ENCODE measurements at regions not wholly inside any gene's neighbourhood (a gene's known extent, or its start where the extent isn't known, plus 50 kb on each side); places are given as distances from the start of the nearest gene placed in this dataset.

DNA sequence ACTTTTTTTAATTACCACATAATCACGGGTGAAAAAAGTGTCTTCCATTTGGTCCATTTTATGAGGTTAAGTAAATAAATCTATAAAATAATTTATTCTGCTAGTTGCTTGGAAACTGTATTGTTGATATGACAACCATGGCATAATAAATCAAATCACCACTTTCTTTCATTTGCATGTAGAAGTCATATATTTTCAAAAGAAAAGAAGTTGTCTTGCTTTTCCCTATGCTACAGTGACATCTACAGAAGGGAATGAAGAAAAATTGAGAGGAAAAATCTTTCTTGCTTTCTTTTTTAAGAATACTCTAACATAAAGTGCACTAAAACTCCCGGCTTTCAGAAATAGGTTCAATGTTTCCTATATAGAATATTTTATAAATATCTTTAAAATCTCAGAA is 228.5 kb downstream of the ZBBX start:
- TF ChIP-seq CTCF (IDR thresholded peaks at IDR 0.05): no peak
- TF ChIP-seq EZH2 (IDR thresholded peaks at IDR 0.05; ENCODE audit: borderline replicate concordance, insufficient read depth, low read depth, low read length, poor library complexity, severe bottlenecking): no peak
- no peak overlapping the region for H3K9ac ChIP-seq (ENCODE audit: low read length)
- H2AFZ ChIP-seq (ENCODE audit: insufficient read depth, low read depth, low read length, poor library complexity, severe bottlenecking): no peak overlapping the region
- no peak overlapping the region for H3K27ac ChIP-seq (ENCODE audit: low read length in 2 of 2)
- Mint-ChIP-seq H3K9me3 (ENCODE audit: insufficient read depth) (peaks cover 5% of the 10 kb centered on the region), H3K4me1 (no peaks in the 10 kb centered on the region), H3K27me3 (no peaks in the 10 kb centered on the region), H3K27ac (no peak overlapping the region), H3K4me3 (no peak overlapping the region)
- ChIA-PET CTCF (no interaction called here), POLR2A (no interaction called here)
- ATAC-seq (ENCODE audit: low read depth) (no peak), DNase-seq (no peak)
- H3K36me3 ChIP-seq (replicated peaks in 1 of 2; ENCODE audit: control extremely low read depth in 1 of 2, control insufficient read depth in 1 of 2, extremely low read depth in 1 of 2, insufficient read depth in 2 of 2, low read length in 1 of 2): no peaks in the 10 kb centered on the region
- no peaks in the 10 kb centered on the region for H3K27me3 ChIP-seq (replicated peaks in 1 of 4; ENCODE audit: control extremely low read depth in 1 of 4, control insufficient read depth in 3 of 4, insufficient read depth in 4 of 4, low read length in 3 of 4)
- H3K79me2 ChIP-seq (ENCODE audit: control insufficient read depth, insufficient read depth, low read length): no peaks in the 10 kb centered on the region
- H3K4me3 ChIP-seq (ENCODE audit: control extremely low read depth in 1 of 5, extremely low read depth in 1 of 5, insufficient read depth in 1 of 5, low read depth in 2 of 5, low read length in 4 of 5): no peak overlapping the region
- no peaks in the 10 kb centered on the region for H4K20me1 ChIP-seq (ENCODE audit: control insufficient read depth, insufficient read depth, low read length, poor library complexity, severe bottlenecking)
- no peak overlapping the region for H3K4me2 ChIP-seq (replicated peaks; ENCODE audit: low read depth, low read length, poor library complexity, severe bottlenecking)
- intact Hi-C loops (cut with micrococcal nuclease): no loop called here
- WGBS (ENCODE audit: insufficient coverage): no CpG with 5 or more reads among the region's 2 CpGs
- peaks cover 0 to 9% (median 4%) of the 10 kb centered on the region in 3 donors for H3K9me3 ChIP-seq (ENCODE audit: control extremely low read depth in 1 of 3, control insufficient read depth in 2 of 3, insufficient read depth in 1 of 3, low read length in 2 of 3)
- H3K4me1 ChIP-seq (ENCODE audit: control insufficient read depth in 2 of 2, insufficient read depth in 2 of 2, low read length in 2 of 2): no peaks in the 10 kb centered on the region

GRCh38 chr3:167148136-167148535 is 232.0 kb downstream of the ZBBX start:
- no peaks in the 10 kb centered on the region for H3K27me3 Mint-ChIP-seq
- CTCF ChIA-PET: no interaction called here
- 77% methylated on average over 4 of the region's 4 CpGs for WGBS (ENCODE audit: insufficient coverage)
- TF ChIP-seq CTCF (IDR thresholded peaks at IDR 0.05) (no peak), EZH2 (IDR thresholded peaks at IDR 0.05; ENCODE audit: borderline replicate concordance, insufficient read depth, low read depth, low read length, poor library complexity, severe bottlenecking) (no peak)
- Histone ChIP-seq H3K4me3 (ENCODE audit: control extremely low read depth in 1 of 5, extremely low read depth in 1 of 5, insufficient read depth in 1 of 5, low read depth in 2 of 5, low read length in 4 of 5) (no peak overlapping the region), H3K27me3 (replicated peaks in 1 of 4; ENCODE audit: control extremely low read depth in 1 of 4, control insufficient read depth in 3 of 4, insufficient read depth in 4 of 4, low read length in 3 of 4) (no peaks in the 10 kb centered on the region), H3K27ac (ENCODE audit: low read length in 2 of 2) (no peak overlapping the region), H3K79me2 (ENCODE audit: control insufficient read depth, insufficient read depth, low read length) (no peaks in the 10 kb centered on the region), H3K9ac (ENCODE audit: low read length) (no peak overlapping the region), H4K20me1 (ENCODE audit: control insufficient read depth, insufficient read depth, low read length, poor library complexity, severe bottlenecking) (no peaks in the 10 kb centered on the region), H2AFZ (ENCODE audit: insufficient read depth, low read depth, low read length, poor library complexity, severe bottlenecking) (no peak overlapping the region), H3K4me1 (ENCODE audit: control insufficient read depth in 2 of 2, insufficient read depth in 2 of 2, low read length in 2 of 2) (no peaks in the 10 kb centered on the region), H3K4me2 (replicated peaks; ENCODE audit: low read depth, low read length, poor library complexity, severe bottlenecking) (no peak overlapping the region), H3K9me3 (ENCODE audit: control extremely low read depth in 1 of 3, control insufficient read depth in 2 of 3, insufficient read depth in 1 of 3, low read length in 2 of 3) (no peaks in the 10 kb centered on the region), H3K36me3 (replicated peaks in 1 of 2; ENCODE audit: control extremely low read depth in 1 of 2, control insufficient read depth in 1 of 2, extremely low read depth in 1 of 2, insufficient read depth in 2 of 2, low read length in 1 of 2) (no peaks in the 10 kb centered on the region)
- H3K4me1 Mint-ChIP-seq: no peaks in the 10 kb centered on the region
- H3K4me3 Mint-ChIP-seq: no peak overlapping the region
- peaks cover 2% of the 10 kb centered on the region for H3K9me3 Mint-ChIP-seq (ENCODE audit: insufficient read depth)
- intact Hi-C loops (cut with micrococcal nuclease): no loop called here
- DNase-seq: no peak
- POLR2A ChIA-PET: no interaction called here
- no peak overlapping the region for H3K27ac Mint-ChIP-seq
- ATAC-seq (ENCODE audit: low read depth): no peak
